PC-9 (cell line): ENCODE measurements at regions not wholly inside any gene's neighbourhood (a gene's known extent, or its start where the extent isn't known, plus 50 kb on each side); places are given as distances from the start of the nearest gene placed in this dataset.

Experiments used
- BruUV-seq: library from RNA; stranded (reverse); fragments of 400-500 nt; replicated peaks from 2 replicates; lab custom pipeline; 2021; lab: Mats Ljungman, UMichigan
- CTCF ChIA-PET: fragments of 300-600 bp; sonication (Branson Sonifier 250); formaldehyde crosslinking; loops from one replicate; lab custom pipeline; 2022; ENCODE audit warnings: antibody characterized with exemption; lab: Charles Lee
- POLR2A ChIA-PET: fragments of 300-600 bp; sonication (Branson Sonifier 250); formaldehyde crosslinking; loops from one replicate; lab custom pipeline; 2022; ENCODE audit warnings: antibody characterized with exemption; ENCODE audit not compliant: unreplicated experiment; lab: Charles Lee
- DNase-seq, 2 experiments: peaks; one replicate each; pipeline versions ENCODE4 v3.0.0 to v3.0.0-alpha.2; 2015 to 2022; ENCODE audit warnings: mixed read lengths in 1 of 2
- H2AFZ ChIP-seq: fragments of 200-600 bp; sonication (generic); 2 replicates; pipeline ENCODE4 v1.8.1; 2017; ENCODE audit warnings: antibody characterized with exemption
- H3F3A ChIP-seq: fragments of 200-600 bp; sonication (generic); 2 replicates; pipeline ENCODE4 v1.8.1; 2017; ENCODE audit warnings: antibody characterized with exemption, mild to moderate bottlenecking, low read depth; ENCODE audit not compliant: insufficient read depth
- H3K27ac ChIP-seq: fragments of 200-600 bp; sonication (generic); 2 replicates; pipeline ENCODE4 v1.6.1; 2016; ENCODE audit warnings: mixed run types
- H3K27me3 ChIP-seq: fragments of 200-600 bp; sonication (generic); 2 replicates; pipeline ENCODE4 v1.6.1; 2016; ENCODE audit warnings: low read depth, mixed run types; ENCODE audit not compliant: insufficient read depth
- H3K36me3 ChIP-seq: fragments of 200-600 bp; sonication (generic); 2 replicates; pipeline ENCODE4 v1.6.1; 2016; ENCODE audit warnings: low read depth, mixed run types
- H3K4me1 ChIP-seq: fragments of 200-600 bp; sonication (generic); replicated peaks from 2 replicates; pipeline ENCODE4 v1.6.1; 2016; ENCODE audit warnings: mixed run types; ENCODE audit not compliant: insufficient read depth
- H3K4me2 ChIP-seq: fragments of 200-600 bp; sonication (generic); 2 replicates; pipeline ENCODE4 v1.6.1; 2017; ENCODE audit warnings: mixed run types
- H3K4me3 ChIP-seq: fragments of 200-600 bp; sonication (generic); 2 replicates; pipeline ENCODE4 v1.6.1; 2016; ENCODE audit warnings: mixed run types
- H3K79me2 ChIP-seq: fragments of 200-600 bp; sonication (generic); 2 replicates; pipeline ENCODE4 v1.6.1; 2017; ENCODE audit warnings: low read depth, mixed run types
- H3K9me2 ChIP-seq: fragments of 200-600 bp; sonication (generic); 2 replicates; pipeline ENCODE4 v1.8.1; 2017; ENCODE audit warnings: mild to moderate bottlenecking; ENCODE audit not compliant: insufficient read depth
- H3K9me3 ChIP-seq: fragments of 200-600 bp; sonication (generic); 2 replicates; pipeline ENCODE4 v1.8.1; 2016; ENCODE audit warnings: low read depth; ENCODE audit not compliant: insufficient read depth
- H4K20me1 ChIP-seq: fragments of 200-600 bp; sonication (generic); 2 replicates; pipeline ENCODE4 v1.8.1; 2017; ENCODE audit not compliant: insufficient read depth
- EZH2 ChIP-seq: fragments of 200-600 bp; sonication (generic); IDR thresholded peaks from 2 replicates; pipeline ENCODE4 v1.8.0; 2017; ENCODE audit warnings: antibody characterized with exemption, low read depth
- intact Hi-C: fragments of 100-400 bp; cut with micrococcal nuclease; formaldehyde crosslinking; loops from one replicate; pipeline ENCODE4 v1.10.0; 2022; ENCODE audit not compliant: unreplicated experiment
- TF ChIP-seq, protein P1 (sequence below): fragments of 200-600 bp; sonication (generic); conservative IDR thresholded peaks from 2 replicates; pipeline ENCODE4 v1.6.1; 2017; ENCODE audit warnings: mixed run types, antibody characterized with exemption, mild to moderate bottlenecking, moderate library complexity

DNA sequence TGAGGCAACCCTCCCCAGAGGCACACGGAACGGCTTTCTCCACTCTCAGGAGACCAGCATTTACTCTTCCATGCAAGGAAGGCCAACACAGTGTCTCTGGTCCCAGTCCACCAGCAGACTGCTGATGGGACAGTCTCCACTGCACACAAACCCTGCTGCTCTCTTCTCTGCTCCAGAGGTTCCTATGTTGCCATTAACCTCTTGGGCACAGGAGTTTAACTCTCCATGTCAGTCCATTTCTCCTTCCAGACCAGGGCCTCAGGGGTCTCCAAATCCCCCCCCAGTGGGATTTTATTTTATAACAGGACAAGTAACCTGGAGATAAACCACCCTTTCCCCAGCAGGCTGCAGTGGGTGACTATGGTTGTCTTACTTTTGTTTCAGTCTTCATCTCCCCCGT is 452.5 kb downstream of the GADD45G start:
- POLR2A ChIA-PET, result no interaction called here
- no peaks in the 10 kb centered on the region for H3K79me2 ChIP-seq
- H3K4me3 ChIP-seq, result no peak overlapping the region
- H4K20me1 ChIP-seq, result no peaks in the 10 kb centered on the region
- no peaks in the 10 kb centered on the region for H3K9me3 ChIP-seq
- no TSS peak for BruUV-seq
- DNase-seq, result no peak
- CTCF ChIA-PET, result no interaction called here
- no peaks in the 10 kb centered on the region for H3K4me1 ChIP-seq
- intact Hi-C loops, result no loop called here
- H3K9me2 ChIP-seq, result no peaks in the 10 kb centered on the region
- peaks cover 26% of the 10 kb centered on the region for H3K27me3 ChIP-seq
- no peaks in the 10 kb centered on the region for H3K36me3 ChIP-seq
- H3K27ac ChIP-seq, result no peak overlapping the region
- no peak overlapping the region for H2AFZ ChIP-seq
- no peak overlapping the region for H3K4me2 ChIP-seq
- H3F3A ChIP-seq, result no peaks in the 10 kb centered on the region
- TF ChIP-seq, protein P1, sequence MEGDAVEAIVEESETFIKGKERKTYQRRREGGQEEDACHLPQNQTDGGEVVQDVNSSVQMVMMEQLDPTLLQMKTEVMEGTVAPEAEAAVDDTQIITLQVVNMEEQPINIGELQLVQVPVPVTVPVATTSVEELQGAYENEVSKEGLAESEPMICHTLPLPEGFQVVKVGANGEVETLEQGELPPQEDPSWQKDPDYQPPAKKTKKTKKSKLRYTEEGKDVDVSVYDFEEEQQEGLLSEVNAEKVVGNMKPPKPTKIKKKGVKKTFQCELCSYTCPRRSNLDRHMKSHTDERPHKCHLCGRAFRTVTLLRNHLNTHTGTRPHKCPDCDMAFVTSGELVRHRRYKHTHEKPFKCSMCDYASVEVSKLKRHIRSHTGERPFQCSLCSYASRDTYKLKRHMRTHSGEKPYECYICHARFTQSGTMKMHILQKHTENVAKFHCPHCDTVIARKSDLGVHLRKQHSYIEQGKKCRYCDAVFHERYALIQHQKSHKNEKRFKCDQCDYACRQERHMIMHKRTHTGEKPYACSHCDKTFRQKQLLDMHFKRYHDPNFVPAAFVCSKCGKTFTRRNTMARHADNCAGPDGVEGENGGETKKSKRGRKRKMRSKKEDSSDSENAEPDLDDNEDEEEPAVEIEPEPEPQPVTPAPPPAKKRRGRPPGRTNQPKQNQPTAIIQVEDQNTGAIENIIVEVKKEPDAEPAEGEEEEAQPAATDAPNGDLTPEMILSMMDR, result no peak
- TF ChIP-seq EZH2, result no peak

GRCh38 chr9:90058182-90058763 is 453.5 kb downstream of the GADD45G start:
- Histone ChIP-seq H3K9me2 (no peaks in the 10 kb centered on the region), H3K4me3 (no peak overlapping the region), H3K4me2 (no peak overlapping the region), H3K4me1 (no peaks in the 10 kb centered on the region), H3K27ac (no peak overlapping the region), H3K36me3 (no peaks in the 10 kb centered on the region), H4K20me1 (no peaks in the 10 kb centered on the region), H3K79me2 (no peaks in the 10 kb centered on the region), H3K27me3 (peaks cover 26% of the 10 kb centered on the region), H3K9me3 (no peaks in the 10 kb centered on the region), H3F3A (no peaks in the 10 kb centered on the region), H2AFZ (no peak overlapping the region)
- intact Hi-C loops, result no loop called here
- POLR2A ChIA-PET, result no interaction called here
- no peak for DNase-seq
- BruUV-seq, result no TSS peak
- TF ChIP-seq EZH2, result no peak
- TF ChIP-seq, protein P1, result no peak
- CTCF ChIA-PET, result no interaction called here

DNA sequence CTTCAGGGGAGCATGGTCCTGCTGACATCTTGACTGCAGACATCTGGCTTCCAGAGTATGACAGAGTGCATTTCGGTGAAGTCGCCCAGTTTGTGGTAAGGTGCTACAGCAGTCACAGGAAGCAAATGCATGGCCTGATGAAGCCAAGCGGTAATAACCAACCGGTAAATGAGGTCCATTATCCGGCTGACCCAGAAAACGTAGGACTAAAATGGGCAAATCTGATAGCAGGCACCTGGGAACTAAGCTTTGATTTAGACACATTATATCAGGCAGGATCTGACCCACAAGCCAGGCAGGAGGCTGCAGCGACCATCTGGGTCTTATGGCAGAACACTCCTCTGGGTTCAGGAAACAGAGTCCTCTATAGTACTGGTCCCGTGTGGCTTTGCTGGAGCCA is 454.6 kb downstream of the GADD45G start:
- no peaks in the 10 kb centered on the region for H3K9me3 ChIP-seq
- no peak overlapping the region for H3K4me3 ChIP-seq
- no peaks in the 10 kb centered on the region for H3K79me2 ChIP-seq
- ChIA-PET CTCF (no interaction called here), POLR2A (no interaction called here)
- BruUV-seq, result no TSS peak
- H3K36me3 ChIP-seq, result no peaks in the 10 kb centered on the region
- intact Hi-C loops, result no loop called here
- DNase-seq, result no peak
- H2AFZ ChIP-seq, result no peak overlapping the region
- peaks cover 29% of the 10 kb centered on the region for H3K27me3 ChIP-seq
- TF ChIP-seq, protein P1, result no peak
- TF ChIP-seq EZH2, result no peak
- H4K20me1 ChIP-seq, result no peaks in the 10 kb centered on the region
- no peaks in the 10 kb centered on the region for H3K9me2 ChIP-seq
- no peaks in the 10 kb centered on the region for H3F3A ChIP-seq
- no peak overlapping the region for H3K27ac ChIP-seq
- no peaks in the 10 kb centered on the region for H3K4me1 ChIP-seq
- no peak overlapping the region for H3K4me2 ChIP-seq
